ENCODE measurements at regions not wholly inside any gene's neighbourhood (a gene's known extent, or its start where the extent isn't known, plus 50 kb on each side); places are given as distances from the start of the nearest gene placed in this dataset.

- DNase-seq (ENCODE audit: extremely low read depth in 1 of 4, low spot score in 3 of 4) (no peak), ATAC-seq (no peak), FAIRE-seq (no peak)
- Histone ChIP-seq H3K4me3 (no peak overlapping the region), H3K9ac (ENCODE audit: insufficient read depth in 1 of 2, low read depth in 2 of 2, low read length in 2 of 2) (no peak overlapping the region), H3K79me2 (ENCODE audit: control insufficient read depth, insufficient read depth, low read length) (no peaks in the 10 kb centered on the region), H3K27ac (ENCODE audit: extremely low read depth, low read depth, low read length) (no peak overlapping the region), H3K36me3 (ENCODE audit: control insufficient read depth, insufficient read depth, low read length) (no peaks in the 10 kb centered on the region), H4K20me1 (replicated peaks; ENCODE audit: control insufficient read depth, insufficient read depth, low read length) (no peaks in the 10 kb centered on the region), H3K27me3 (ENCODE audit: control insufficient read depth in 2 of 2, insufficient read depth in 2 of 2, low read length in 2 of 2) (no peaks in the 10 kb centered on the region), H3K4me1 (replicated peaks in 1 of 2; ENCODE audit: control insufficient read depth in 2 of 2, insufficient read depth in 2 of 2, low read length in 2 of 2) (no peaks in the 10 kb centered on the region), H3K9me1 (ENCODE audit: control insufficient read depth, insufficient read depth, low read length) (no peaks in the 10 kb centered on the region), H3K4me2 (ENCODE audit: insufficient read depth, low read length) (no peak overlapping the region), H2AFZ (ENCODE audit: low read depth, low read length) (no peak overlapping the region), H3K9me3 (replicated peaks; ENCODE audit: control insufficient read depth, insufficient read depth, low read depth, low read length) (no peaks in the 10 kb centered on the region)
- ChIA-PET POLR2A (no interaction called here), CTCF (ENCODE audit: low intra/inter-chr PET ratio) (no interaction called here)
- BruUV-seq (replicated peaks) = no TSS peak
- TF ChIP-seq HLTF (IDR thresholded peaks at IDR 0.05) (no peak), TOE1 (IDR thresholded peaks at IDR 0.05; ENCODE audit: borderline replicate concordance) (no peak), TOE1 (CRISPR knock-in tag; IDR thresholded peaks at IDR 0.05; ENCODE audit: borderline replicate concordance, low read depth) (no peak), GTF2F1 (IDR thresholded peaks at IDR 0.05; ENCODE audit: low read depth, low read length) (no peak), ZNF184 (CRISPR knock-in tag; IDR thresholded peaks at IDR 0.05) (no peak), ZNF12 (CRISPR knock-in tag; IDR thresholded peaks at IDR 0.05) (no peak), WHSC1 (IDR thresholded peaks at IDR 0.05; ENCODE audit: low read length) (no peak)
- in situ Hi-C loops (cut with MboI) = no loop called here
- intact Hi-C loops (cut with micrococcal nuclease) = no loop called here
These were observed 377.7 kb downstream of the PRR16 start for GRCh38 chr5:120841830-120842229.

GRCh38 chr5:120843390-120843980 is 379.4 kb downstream of the PRR16 start:
- H3K9ac ChIP-seq (ENCODE audit: insufficient read depth in 1 of 2, low read depth in 2 of 2, low read length in 2 of 2) = no peak overlapping the region
- FAIRE-seq = no peak
- TF ChIP-seq ZNF668 (CRISPR knock-in tag; IDR thresholded peaks at IDR 0.05) = no peak
- TF ChIP-seq CSDE1 (IDR thresholded peaks at IDR 0.05) = no peak
- TF ChIP-seq PRMT5 (CRISPR knock-in tag; IDR thresholded peaks at IDR 0.05) = no peak
- no peak for TF ChIP-seq MAFK (IDR thresholded peaks at IDR 0.05; ENCODE audit: low read length)
- no peak for TF ChIP-seq ZNF79 (CRISPR knock-in tag; IDR thresholded peaks at IDR 0.05; ENCODE audit: low read depth)
- no peak for TF ChIP-seq BRF1 (IDR thresholded peaks at IDR 0.05; ENCODE audit: borderline replicate concordance, extremely low read depth, insufficient read length)
- TF ChIP-seq ZNF398 (CRISPR knock-in tag; IDR thresholded peaks at IDR 0.05) = no peak
- no peak for TF ChIP-seq ZNF143 (CRISPR knock-in tag; IDR thresholded peaks at IDR 0.05)
- TF ChIP-seq SAFB (IDR thresholded peaks at IDR 0.05; ENCODE audit: borderline replicate concordance, low read depth, low read length) = no peak

More at GRCh38 chr5:120843390-120843980, 379.4 kb downstream of the PRR16 start:
- Histone ChIP-seq H3K27ac (ENCODE audit: extremely low read depth, low read depth, low read length) (no peak overlapping the region), H3K79me2 (ENCODE audit: control insufficient read depth, insufficient read depth, low read length) (no peaks in the 10 kb centered on the region), H3K27me3 (ENCODE audit: control insufficient read depth in 2 of 2, insufficient read depth in 2 of 2, low read length in 2 of 2) (no peaks in the 10 kb centered on the region), H3K36me3 (ENCODE audit: control insufficient read depth, insufficient read depth, low read length) (no peaks in the 10 kb centered on the region), H4K20me1 (replicated peaks; ENCODE audit: control insufficient read depth, insufficient read depth, low read length) (no peaks in the 10 kb centered on the region), H3K9me3 (replicated peaks; ENCODE audit: control insufficient read depth, insufficient read depth, low read depth, low read length) (no peaks in the 10 kb centered on the region), H3K4me1 (replicated peaks in 1 of 2; ENCODE audit: control insufficient read depth in 2 of 2, insufficient read depth in 2 of 2, low read length in 2 of 2) (no peaks in the 10 kb centered on the region), H3K4me3 (no peak overlapping the region), H3K9me1 (ENCODE audit: control insufficient read depth, insufficient read depth, low read length) (no peaks in the 10 kb centered on the region), H3K4me2 (ENCODE audit: insufficient read depth, low read length) (no peak overlapping the region), H2AFZ (ENCODE audit: low read depth, low read length) (no peak overlapping the region)
- 2% methylated on average over 3 of the region's 3 CpGs for WGBS (ENCODE audit: insufficient coverage, low coverage, missing lambda C conversion rate)
- BruUV-seq (replicated peaks) = no TSS peak
- in situ Hi-C loops (cut with MboI) (no loop called here), intact Hi-C loops (cut with micrococcal nuclease) (no loop called here)
- ATAC-seq (no peak), DNase-seq (ENCODE audit: extremely low read depth in 1 of 4, low spot score in 3 of 4) (no peak)
- CTCF ChIA-PET (ENCODE audit: low intra/inter-chr PET ratio) = no interaction called here
- POLR2A ChIA-PET = interaction anchor here (0.6 kb wide), 1 partner anchor 1934 kb away, joined by 3 read pairs; no protein-coding TSS in a partner anchor

Data from K562 (cell line).